ENCODE measurements at regions not wholly inside any gene's neighbourhood (a gene's known extent, or its start where the extent isn't known, plus 50 kb on each side); places are given as distances from the start of the nearest gene placed in this dataset.

DNA sequence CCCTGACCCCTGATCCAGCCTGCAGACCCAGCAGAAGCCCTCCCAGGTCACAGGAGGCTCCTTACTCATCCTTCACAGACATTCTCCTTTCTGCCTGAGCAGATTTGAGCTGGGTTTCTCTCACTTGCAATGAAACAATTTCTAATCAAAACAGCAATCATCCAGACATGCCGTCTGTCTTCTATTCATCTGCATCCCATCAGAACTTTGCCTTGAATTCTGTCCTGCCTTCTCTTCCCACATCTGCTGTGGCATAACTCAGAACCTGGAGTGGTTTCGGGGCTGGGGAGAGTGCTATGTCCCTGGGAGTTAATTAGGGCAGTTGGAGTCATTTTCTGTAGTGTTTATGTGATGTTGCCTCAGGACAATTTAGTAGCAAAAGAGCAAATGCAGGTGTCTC lies 278.6 kb downstream of the CBLN1 start:
- H3K4me3 ChIP-seq (ENCODE audit: low read depth in 2 of 2, low read length in 2 of 2): no peak overlapping the region
- ChIA-PET CTCF (no interaction called here), POLR2A (no interaction called here)
- H3K36me3 ChIP-seq (ENCODE audit: control insufficient read depth, insufficient read depth, low read length): no peaks in the 10 kb centered on the region
- H3K4me1 ChIP-seq (ENCODE audit: control insufficient read depth, insufficient read depth, low read length): no peaks in the 10 kb centered on the region
- H3K9me3 ChIP-seq (ENCODE audit: control insufficient read depth, insufficient read depth, low read depth, low read length): no peaks in the 10 kb centered on the region
- ATAC-seq (no peak), DNase-seq (ENCODE audit: low read depth, low spot score) (no peak)
- intact Hi-C loops (cut with micrococcal nuclease; ENCODE audit: unreplicated experiment) (no loop called here), in situ Hi-C loops (cut with HindIII; ENCODE audit: low pct_unique_long_range_greater_than_20kb, low sequenced_read_pairs) (no loop called here)
- no peak for TF ChIP-seq POLR2AphosphoS5 (IDR thresholded peaks at IDR 0.05; ENCODE audit: low read depth, low read length)
- TF ChIP-seq, protein P1, sequence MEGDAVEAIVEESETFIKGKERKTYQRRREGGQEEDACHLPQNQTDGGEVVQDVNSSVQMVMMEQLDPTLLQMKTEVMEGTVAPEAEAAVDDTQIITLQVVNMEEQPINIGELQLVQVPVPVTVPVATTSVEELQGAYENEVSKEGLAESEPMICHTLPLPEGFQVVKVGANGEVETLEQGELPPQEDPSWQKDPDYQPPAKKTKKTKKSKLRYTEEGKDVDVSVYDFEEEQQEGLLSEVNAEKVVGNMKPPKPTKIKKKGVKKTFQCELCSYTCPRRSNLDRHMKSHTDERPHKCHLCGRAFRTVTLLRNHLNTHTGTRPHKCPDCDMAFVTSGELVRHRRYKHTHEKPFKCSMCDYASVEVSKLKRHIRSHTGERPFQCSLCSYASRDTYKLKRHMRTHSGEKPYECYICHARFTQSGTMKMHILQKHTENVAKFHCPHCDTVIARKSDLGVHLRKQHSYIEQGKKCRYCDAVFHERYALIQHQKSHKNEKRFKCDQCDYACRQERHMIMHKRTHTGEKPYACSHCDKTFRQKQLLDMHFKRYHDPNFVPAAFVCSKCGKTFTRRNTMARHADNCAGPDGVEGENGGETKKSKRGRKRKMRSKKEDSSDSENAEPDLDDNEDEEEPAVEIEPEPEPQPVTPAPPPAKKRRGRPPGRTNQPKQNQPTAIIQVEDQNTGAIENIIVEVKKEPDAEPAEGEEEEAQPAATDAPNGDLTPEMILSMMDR (IDR thresholded peaks at IDR 0.05): no peak
- TF ChIP-seq SIN3A (IDR thresholded peaks at IDR 0.05; ENCODE audit: borderline replicate concordance, insufficient read depth, low read depth, low read length): no peak
- TF ChIP-seq, protein P2, sequence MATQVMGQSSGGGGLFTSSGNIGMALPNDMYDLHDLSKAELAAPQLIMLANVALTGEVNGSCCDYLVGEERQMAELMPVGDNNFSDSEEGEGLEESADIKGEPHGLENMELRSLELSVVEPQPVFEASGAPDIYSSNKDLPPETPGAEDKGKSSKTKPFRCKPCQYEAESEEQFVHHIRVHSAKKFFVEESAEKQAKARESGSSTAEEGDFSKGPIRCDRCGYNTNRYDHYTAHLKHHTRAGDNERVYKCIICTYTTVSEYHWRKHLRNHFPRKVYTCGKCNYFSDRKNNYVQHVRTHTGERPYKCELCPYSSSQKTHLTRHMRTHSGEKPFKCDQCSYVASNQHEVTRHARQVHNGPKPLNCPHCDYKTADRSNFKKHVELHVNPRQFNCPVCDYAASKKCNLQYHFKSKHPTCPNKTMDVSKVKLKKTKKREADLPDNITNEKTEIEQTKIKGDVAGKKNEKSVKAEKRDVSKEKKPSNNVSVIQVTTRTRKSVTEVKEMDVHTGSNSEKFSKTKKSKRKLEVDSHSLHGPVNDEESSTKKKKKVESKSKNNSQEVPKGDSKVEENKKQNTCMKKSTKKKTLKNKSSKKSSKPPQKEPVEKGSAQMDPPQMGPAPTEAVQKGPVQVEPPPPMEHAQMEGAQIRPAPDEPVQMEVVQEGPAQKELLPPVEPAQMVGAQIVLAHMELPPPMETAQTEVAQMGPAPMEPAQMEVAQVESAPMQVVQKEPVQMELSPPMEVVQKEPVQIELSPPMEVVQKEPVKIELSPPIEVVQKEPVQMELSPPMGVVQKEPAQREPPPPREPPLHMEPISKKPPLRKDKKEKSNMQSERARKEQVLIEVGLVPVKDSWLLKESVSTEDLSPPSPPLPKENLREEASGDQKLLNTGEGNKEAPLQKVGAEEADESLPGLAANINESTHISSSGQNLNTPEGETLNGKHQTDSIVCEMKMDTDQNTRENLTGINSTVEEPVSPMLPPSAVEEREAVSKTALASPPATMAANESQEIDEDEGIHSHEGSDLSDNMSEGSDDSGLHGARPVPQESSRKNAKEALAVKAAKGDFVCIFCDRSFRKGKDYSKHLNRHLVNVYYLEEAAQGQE (IDR thresholded peaks at IDR 0.05; ENCODE audit: insufficient read depth in 1 of 2, low read depth in 2 of 2, low read length in 1 of 2): no peak
- TF ChIP-seq TCF7L2 (IDR thresholded peaks at IDR 0.05; ENCODE audit: low read depth, low read length): no peak
- H3K27me3 ChIP-seq (ENCODE audit: control insufficient read depth, insufficient read depth, low read length): no peaks in the 10 kb centered on the region
- no TSS peak for BruUV-seq (replicated peaks)
- no peak overlapping the region for H3K27ac ChIP-seq (ENCODE audit: low read length)

DNA sequence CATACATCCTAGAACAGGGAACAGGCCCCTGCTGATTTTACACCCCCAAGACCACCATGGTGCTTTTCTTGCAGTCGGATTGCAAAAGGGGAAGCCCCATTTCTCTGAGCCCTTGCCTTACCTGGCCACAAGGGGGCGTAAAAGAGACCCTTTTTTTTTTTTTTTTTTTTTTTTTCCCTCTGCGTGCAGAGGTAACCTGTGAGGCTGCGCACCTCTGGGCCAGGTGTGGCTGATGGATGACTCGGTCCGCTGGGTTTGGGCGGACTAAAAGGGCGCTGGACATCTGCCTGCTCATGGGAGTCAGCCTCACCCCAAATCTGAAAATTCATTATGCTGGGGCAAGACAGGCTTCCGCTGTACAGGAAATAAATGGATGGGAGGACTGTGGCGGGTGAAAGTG lies 281.0 kb downstream of the CBLN1 start:
- DNase-seq (ENCODE audit: low read depth, low spot score) (no peak), ATAC-seq (no peak)
- in situ Hi-C loops (cut with HindIII; ENCODE audit: low pct_unique_long_range_greater_than_20kb, low sequenced_read_pairs): no loop called here
- no TSS peak for BruUV-seq (replicated peaks)
- H3K36me3 ChIP-seq (ENCODE audit: control insufficient read depth, insufficient read depth, low read length): no peaks in the 10 kb centered on the region
- H3K27ac ChIP-seq (ENCODE audit: low read length): no peak overlapping the region
- ChIA-PET POLR2A (no interaction called here), CTCF (no interaction called here)
- no peak overlapping the region for H3K4me3 ChIP-seq (ENCODE audit: low read depth in 2 of 2, low read length in 2 of 2)
- no peaks in the 10 kb centered on the region for H3K4me1 ChIP-seq (ENCODE audit: control insufficient read depth, insufficient read depth, low read length)
- TF ChIP-seq, protein P1 (IDR thresholded peaks at IDR 0.05): peak; percentile 72
- TF ChIP-seq SIN3A (IDR thresholded peaks at IDR 0.05; ENCODE audit: borderline replicate concordance, insufficient read depth, low read depth, low read length): no peak
- TF ChIP-seq POLR2AphosphoS5 (IDR thresholded peaks at IDR 0.05; ENCODE audit: low read depth, low read length): no peak
- H3K9me3 ChIP-seq (ENCODE audit: control insufficient read depth, insufficient read depth, low read depth, low read length): no peaks in the 10 kb centered on the region
- H3K27me3 ChIP-seq (ENCODE audit: control insufficient read depth, insufficient read depth, low read length): no peaks in the 10 kb centered on the region
- intact Hi-C loops (cut with micrococcal nuclease; ENCODE audit: unreplicated experiment): no loop called here

All from Panc1 (cell line).